ENCODE measurements at regions not wholly inside any gene's neighbourhood (a gene's known extent, or its start where the extent isn't known, plus 50 kb on each side); places are given as distances from the start of the nearest gene placed in this dataset.
"Not testable (repeated sequence)": the region's sequence is repeated elsewhere in the genome, so short reads cannot be mapped to it uniquely, and the experiment has no call there.

DNA sequence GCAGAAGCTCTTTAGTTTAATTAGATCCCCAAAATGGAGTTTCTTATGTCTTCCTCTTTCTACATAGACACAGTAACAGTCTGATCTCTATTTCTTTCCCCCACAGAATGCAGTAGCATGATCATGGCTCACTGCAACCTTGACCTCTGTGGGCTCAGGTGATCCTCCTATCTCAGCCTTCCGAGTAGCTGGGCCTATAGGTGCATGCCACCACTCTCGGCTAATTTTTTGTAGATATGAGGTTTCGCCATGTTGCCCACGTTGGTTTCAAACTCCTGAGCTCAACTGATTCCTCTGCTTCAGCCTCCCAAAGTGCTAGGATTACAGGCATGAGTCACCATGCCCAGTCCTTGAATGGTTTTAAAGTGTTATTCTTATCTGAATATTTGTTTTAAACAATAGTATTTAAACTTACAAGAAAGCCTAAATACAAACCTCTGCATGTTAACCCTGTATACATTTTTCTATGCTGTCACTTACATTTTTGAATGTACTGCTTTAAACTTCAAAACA, 120.6 kb downstream of the GOSR1 start:
- Histone ChIP-seq H3K4me1 (peaks cover 0 to 14% (median 6%) of the 10 kb centered on the region in 12 donors), H3K27me3 (no peaks in the 10 kb centered on the region), H3K27ac (no peak overlapping the region), H3K9me3 (no peaks in the 10 kb centered on the region), H3K4me3 (no peak overlapping the region), H3K36me3 (no peaks in the 10 kb centered on the region)
- intact Hi-C loops (cut with DNase I): no loop called here
- no peak for DNase-seq
- TF ChIP-seq, protein P1, sequence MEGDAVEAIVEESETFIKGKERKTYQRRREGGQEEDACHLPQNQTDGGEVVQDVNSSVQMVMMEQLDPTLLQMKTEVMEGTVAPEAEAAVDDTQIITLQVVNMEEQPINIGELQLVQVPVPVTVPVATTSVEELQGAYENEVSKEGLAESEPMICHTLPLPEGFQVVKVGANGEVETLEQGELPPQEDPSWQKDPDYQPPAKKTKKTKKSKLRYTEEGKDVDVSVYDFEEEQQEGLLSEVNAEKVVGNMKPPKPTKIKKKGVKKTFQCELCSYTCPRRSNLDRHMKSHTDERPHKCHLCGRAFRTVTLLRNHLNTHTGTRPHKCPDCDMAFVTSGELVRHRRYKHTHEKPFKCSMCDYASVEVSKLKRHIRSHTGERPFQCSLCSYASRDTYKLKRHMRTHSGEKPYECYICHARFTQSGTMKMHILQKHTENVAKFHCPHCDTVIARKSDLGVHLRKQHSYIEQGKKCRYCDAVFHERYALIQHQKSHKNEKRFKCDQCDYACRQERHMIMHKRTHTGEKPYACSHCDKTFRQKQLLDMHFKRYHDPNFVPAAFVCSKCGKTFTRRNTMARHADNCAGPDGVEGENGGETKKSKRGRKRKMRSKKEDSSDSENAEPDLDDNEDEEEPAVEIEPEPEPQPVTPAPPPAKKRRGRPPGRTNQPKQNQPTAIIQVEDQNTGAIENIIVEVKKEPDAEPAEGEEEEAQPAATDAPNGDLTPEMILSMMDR (IDR thresholded peaks at IDR 0.05): no peak
- TF ChIP-seq POLR2A (IDR thresholded peaks at IDR 0.05): no peak
- 79 to 90% (median 88%) methylated on average over 4 of the region's 4 CpGs for WGBS, 4 donors
- ATAC-seq: no peak

- H3K27ac ChIP-seq; intact Hi-C loops (cut with DNase I); H3K36me3 ChIP-seq; H3K9me3 ChIP-seq; ATAC-seq; DNase-seq; H3K27me3 ChIP-seq; H3K4me3 ChIP-seq: not testable (repeated sequence)
- WGBS, 4 donors: 95 to 99% (median 96%) methylated on average over 6 to 7 of the region's 8 CpGs
- peaks cover 0 to 11% (median 6%) of the 10 kb centered on the region in 12 donors for H3K4me1 ChIP-seq
Measured at GRCh38 chr17:30596948-30597775, 120.0 kb downstream of the GOSR1 start.

DNA sequence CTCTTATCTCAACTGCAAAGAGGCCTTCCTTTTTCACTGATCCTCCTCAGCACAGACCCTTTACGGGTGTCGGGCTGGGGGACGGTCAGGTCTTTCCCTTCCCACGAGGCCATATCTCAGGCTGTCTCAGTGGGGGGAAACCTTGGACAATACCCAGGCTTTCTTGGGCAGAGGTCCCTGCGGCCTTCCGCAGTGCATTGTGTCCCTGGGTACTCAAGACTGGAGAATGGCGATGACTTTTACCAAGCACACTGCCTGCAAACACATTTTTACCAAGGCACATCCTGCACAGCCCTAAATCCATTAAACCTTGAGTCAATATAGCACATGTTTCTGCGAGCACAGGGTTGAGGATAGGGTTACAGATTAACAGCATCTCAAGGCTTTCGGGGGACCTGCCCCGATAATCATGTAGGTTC, 117.8 kb downstream of the GOSR1 start:
- H3K4me3 ChIP-seq; H3K4me1 ChIP-seq; intact Hi-C loops (cut with DNase I); H3K9me3 ChIP-seq; H3K36me3 ChIP-seq; ATAC-seq; H3K27ac ChIP-seq; H3K27me3 ChIP-seq; DNase-seq: not testable (repeated sequence)
- WGBS, 4 donors: 84 to 89% (median 87%) methylated on average over 10 of the region's 10 CpGs

- Histone ChIP-seq H3K9me3 (no peaks in the 10 kb centered on the region), H3K4me1 (peaks cover 0 to 2% (median 0%) of the 10 kb centered on the region in 12 donors), H3K36me3 (no peaks in the 10 kb centered on the region), H3K27me3 (no peaks in the 10 kb centered on the region), H3K27ac (no peak overlapping the region), H3K4me3 (no peak overlapping the region)
- intact Hi-C loops (cut with DNase I): no loop called here
- no peak for TF ChIP-seq POLR2A (IDR thresholded peaks at IDR 0.05)
- TF ChIP-seq, protein P1 (IDR thresholded peaks at IDR 0.05): no peak
- no peak for ATAC-seq
- 82 to 84% (median 82%) methylated on average over 18 of the region's 18 CpGs for WGBS, 4 donors
- no peak for DNase-seq
Measured at GRCh38 chr17:30594223-30594952, 117.2 kb downstream of the GOSR1 start.

- TF ChIP-seq, protein P1 (IDR thresholded peaks at IDR 0.05): no peak
- TF ChIP-seq POLR2A (IDR thresholded peaks at IDR 0.05): no peak
- peaks cover 0 to 7% (median 0%) of the 10 kb centered on the region in 12 donors for H3K9me3 ChIP-seq
- intact Hi-C loops (cut with DNase I): no loop called here
- ATAC-seq (no peak), DNase-seq (no peak)
- no peaks in the 10 kb centered on the region for H3K27me3 ChIP-seq
- no peak overlapping the region for H3K27ac ChIP-seq
- no peaks in the 10 kb centered on the region for H3K4me1 ChIP-seq
- 64 to 79% (median 71%) methylated on average over 3 of the region's 3 CpGs for WGBS, 4 donors
- no peaks in the 10 kb centered on the region for H3K36me3 ChIP-seq
- H3K4me3 ChIP-seq: no peak overlapping the region
Measured at GRCh38 chr17:30590081-30590733, 113.0 kb downstream of the GOSR1 start.
